ENCODE measurements at regions not wholly inside any gene's neighbourhood (a gene's known extent, or its start where the extent isn't known, plus 50 kb on each side); places are given as distances from the start of the nearest gene placed in this dataset.
"Not testable (repeated sequence)": the region's sequence is repeated elsewhere in the genome, so short reads cannot be mapped to it uniquely, and the experiment has no call there.

DNA sequence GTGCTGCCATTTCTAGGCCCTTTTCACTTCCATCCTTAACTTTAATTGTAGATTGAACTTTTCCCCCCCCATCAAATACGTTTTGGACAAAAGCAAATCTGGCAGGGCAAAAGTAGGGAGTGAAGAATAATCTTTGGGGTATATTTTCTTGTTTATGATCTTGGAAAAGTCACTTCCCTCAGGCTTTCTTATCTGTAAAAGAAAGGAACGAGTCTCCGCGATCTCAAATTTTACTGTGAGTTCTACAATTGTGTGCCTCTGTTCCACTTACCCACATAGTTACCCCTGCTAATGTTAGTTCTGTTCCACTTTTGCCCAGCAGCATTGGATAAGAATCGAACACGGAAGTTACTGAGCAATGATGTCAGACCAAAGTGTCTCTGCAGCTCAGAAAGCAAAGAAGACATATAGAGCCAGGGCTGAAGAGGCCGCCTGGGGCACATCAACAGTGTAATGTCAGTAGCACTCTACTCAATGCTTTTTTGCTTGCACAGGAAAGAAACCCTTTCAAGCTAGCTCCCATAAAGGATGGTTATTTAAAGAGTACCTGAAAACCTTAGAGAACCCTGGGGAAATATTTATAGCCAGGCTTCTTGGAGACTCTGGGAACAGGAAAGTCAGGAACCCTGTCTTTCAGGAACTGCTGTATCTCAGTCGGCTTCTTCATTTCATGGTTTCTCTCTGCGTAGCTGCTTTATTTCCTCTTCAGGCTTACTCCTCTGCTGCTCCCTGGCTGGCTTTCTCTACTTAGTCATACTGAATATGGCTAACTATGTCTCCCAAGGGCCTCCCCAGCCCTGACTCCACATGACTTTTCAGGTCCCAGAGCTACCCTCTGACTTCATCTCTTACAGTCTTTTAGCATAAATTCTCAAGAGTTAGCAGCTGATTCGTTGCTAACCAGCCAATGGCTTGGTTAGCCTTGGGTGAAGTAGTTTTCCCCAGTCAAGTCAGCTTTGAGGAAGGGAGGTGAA is 123.7 kb upstream of the FAM3C start:
- DNase-seq, result no peak

DNA sequence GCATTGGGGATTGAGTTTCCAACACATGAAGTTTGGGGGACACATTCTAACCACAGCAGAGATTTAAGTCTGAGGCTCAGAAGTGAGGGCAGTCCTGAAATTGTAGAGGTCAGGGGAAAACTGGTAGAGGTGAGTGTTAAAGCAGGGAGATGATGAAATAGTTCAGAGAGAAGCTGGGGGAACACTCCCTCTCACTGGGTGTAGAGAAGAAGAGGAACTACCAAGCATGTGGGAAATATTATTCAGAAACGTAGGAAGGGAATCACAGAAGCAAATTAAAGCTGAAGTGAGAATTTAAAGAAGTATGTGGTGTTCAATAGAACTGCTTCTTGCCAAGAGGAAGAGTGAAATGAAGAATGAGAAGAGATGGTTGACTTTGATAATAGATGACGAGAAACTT is 121.5 kb upstream of the FAM3C start:
- DNase-seq, result no peak

DNA sequence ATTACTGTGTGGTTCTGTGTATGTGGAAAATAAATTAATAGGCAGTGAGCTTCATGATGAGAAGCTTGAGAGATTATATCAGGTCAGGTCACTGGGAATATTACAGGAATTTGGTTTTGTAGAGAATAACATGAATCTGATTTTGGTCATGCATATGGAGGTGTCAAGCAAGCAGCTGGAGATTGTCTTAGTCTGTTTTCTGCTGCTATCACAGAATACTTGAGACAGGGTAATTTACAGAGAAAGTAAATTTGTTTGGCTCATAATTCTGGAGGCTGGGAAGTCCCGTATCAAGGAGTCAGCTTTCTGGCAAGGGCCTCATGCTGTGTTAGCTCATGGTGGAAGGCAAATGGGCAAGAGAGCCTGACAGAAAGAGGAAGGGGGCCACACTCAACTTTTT is 120.7 kb upstream of the FAM3C start:
- no peak for DNase-seq

DNA sequence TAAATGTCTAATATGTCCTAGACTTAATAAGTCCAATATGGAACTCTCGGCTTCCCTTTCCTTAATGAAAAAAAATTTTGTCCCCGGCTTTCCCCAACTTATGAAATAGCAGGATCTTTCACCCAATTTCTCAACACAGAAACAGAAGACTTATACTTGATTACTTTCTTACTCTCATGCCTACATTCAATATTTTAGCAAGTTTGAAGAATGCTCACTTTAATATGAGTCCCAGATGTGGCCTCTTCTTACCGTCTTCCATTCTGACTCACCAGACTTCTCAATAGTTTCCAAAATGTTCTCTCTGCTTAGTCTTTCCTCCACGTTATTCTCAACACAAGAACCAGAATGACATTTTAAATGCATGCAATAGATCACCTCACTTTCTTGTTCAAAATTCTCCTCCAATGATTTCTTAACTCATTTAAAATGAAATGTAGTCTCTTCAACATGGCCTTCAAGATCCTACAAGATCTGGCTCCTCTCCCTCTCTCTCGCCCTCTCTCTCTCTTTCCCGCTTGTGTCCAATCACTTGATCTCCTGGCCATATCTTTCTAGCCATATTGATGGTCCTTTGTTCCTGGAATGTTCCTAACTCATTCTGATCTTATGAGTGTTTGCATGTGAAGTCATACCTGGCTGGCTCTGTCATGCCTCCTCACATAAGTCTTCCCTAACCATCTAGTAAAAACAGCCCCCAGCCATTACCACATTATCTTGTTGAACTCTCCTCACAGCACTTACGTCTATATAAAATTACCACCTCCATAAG is 119.7 kb upstream of the FAM3C start:
- DNase-seq, result no peak

DNA sequence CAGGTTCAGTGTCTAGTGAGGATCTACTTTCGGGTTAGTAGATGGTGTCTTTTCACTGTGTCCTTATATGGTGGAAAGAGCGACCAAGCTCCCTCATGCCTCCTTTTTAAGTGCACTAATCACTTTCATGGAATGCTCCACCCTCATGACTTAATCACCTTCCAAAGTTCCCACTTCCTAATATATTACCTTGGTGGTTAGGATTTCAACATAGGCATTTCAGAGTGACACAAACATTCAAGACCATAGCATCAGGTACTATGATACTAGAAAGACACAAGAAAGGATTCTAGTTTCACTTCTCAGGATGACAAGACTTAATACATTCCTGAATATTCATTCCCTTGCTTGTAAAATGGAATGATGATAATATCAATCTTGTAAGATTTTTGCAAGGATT is 119.1 kb upstream of the FAM3C start:
- DNase-seq, result no peak

DNA sequence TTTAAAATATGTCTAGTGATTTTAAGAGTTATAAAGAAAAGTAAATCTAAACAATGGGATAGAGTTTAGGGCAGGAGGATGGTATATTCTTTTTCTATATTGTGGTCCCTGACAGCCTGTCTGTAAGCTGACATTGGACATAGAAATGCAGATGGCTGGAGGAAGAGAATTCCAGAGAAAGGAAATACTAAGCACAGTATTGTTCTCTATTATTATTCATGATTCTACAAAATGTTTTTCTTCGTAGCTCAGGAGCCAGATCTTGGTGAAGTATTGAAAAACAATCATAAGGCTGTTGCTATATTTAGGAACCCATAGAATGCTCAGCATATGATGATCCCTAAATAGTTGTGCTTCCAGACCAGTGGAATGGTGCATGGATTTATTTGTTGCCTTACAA is 117.0 kb upstream of the FAM3C start:
- no peak for DNase-seq

DNA sequence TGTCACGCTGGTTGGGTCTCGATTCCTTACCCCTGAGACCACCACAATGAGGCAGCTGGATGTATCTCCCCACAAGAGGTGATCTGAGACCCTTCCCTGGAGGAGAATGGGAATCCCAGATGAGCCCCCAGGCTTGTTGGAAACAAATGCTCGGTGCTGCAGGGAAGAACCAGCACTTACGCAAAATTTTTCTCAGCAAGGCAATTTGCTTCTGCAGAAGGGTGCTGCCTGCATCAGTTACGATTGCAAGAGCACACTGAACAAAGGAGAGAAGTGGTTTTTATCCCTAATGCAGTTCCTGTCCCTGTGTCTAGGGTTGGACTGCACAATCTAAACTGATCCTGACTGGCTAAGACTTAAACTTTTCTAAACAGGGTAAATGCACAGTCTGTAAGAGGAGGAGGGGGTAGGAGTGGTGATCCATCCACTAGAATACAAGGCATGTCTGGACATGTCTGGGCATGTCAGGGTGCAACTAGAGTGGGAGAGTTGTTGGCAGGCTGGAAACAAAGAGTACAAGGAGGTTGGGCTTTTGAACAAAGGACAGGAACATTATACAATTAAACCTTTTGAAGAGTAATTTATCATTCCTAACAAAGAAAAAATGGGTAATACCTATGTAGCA is 114.9 kb upstream of the FAM3C start:
- DNase-seq, result no peak

DNA sequence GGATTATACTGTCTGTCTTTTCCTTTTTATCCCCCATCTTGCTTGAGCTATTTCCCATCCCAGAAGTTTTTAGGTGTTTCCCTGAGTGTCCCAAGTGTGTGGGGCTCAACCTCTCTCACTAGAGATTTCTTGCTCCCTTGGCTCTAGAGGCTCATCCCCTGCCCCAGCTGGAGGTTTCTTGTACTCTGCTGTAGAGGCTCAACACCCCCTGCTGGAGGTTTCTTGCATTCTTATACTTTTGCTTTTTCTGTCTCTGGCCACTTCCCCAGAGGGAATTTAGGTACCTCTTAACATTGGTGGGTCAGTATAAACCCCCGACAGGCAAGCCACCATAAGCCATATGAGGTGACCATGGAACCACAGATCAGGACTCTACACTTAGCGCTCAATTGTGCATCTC is 114.2 kb upstream of the FAM3C start:
- no peak for DNase-seq

DNA sequence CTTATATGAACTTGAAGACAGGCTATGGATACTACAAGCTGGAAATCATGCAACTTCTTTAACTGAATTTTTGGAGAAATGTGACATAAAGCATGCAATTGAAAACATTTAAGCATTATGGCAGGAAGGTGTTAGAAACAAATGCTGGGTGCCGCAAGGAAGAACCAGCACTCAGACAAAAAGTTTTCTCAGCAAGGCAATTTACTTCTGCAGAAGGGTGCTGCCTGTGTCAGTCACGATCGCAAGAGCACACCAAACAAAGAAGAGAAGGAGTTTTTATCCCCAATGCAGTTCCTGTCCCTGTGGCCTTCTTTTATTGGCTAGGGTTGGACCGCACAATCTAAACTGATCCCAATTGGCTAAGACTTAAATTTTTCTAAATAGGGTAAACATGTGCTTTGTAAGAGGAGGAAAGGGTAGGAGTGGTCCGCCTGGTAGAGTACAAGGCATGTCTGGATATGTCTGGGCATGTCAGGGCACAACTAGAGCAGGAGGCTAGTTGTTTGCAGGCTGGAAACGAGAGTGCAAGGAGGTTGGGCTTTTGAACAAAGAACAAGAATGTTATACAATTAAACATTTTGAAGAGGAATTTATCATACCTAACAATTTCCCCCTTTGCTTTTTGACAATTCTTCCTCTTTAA is 109.6 kb upstream of the FAM3C start:
- DNase-seq, result no peak

DNA sequence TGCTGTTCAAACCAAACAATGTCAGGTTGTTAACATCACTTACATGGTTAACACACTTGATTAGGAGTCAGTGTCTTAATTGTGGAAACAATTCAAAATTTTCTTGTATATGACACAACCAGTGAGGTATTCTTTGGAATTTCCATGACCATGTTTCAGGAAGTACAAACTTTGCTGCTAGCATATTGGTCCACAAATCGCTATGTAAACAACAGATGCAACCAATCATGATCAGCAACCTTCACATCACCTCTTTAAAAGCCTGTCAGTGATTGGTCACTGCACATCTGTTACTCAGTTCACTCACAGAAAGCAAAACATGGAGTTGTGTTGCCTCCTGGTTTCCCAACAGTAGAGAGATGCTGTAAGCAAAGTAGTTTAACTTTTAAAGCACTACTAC is 108.9 kb upstream of the FAM3C start:
- DNase-seq, result no peak

DNA sequence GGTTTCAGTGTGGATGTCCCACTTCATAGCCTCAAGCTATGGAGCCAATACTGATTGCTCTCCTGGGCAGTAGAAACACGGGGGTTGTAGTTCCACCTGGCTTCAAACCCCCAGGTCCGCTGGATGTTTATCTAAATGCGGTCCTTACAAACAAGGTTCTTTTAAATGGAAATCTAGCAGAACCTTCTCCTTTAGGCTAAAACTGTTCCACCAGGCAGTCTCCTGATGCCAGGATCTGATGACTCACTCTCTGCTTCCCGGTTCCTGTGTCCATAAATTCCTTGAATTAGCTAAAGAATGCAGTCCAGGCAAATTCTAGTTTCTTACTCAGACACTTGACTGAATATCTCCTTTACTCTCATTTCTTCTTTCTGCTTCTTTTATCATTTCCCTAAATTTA is 108.4 kb upstream of the FAM3C start:
- DNase-seq, result no peak

DNA sequence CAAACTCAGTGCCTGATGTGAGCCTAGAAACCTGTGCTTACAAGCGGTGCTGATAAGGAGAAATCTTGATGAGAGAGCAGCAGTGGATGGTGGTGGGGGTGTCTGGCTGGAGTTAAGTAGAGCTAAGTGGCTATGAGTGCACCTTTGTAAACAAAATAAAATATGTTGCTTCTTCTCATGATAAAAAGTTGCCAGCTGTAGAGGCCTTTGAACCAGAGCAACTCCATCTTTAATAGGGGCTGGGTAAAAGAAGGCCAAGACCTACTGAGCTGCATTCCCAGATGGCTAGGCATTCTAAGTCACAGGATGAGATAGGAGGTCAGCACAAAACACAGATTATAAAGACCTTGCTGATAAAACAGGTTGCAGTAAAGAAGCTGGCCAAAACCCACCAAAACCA is 107.6 kb upstream of the FAM3C start:
- DNase-seq, result no peak

DNA sequence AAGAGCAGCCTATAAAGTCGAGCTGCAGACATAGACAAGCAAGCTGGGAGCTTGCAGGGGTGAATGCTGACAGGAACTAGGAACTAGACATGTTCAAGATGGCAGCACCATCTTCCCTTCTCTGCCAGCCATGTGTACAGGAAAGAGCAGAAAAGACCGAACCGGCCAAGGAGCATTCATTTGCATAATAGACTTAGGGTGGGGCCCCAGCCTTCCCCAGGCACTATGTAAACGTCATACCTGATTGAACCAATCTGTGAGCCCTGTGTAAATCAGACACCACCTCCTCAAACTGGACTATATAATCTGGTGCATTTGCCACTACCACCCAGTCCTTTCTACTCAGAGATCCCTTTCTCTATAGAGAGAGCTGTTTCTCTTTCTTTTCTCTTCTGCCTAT is 106.9 kb upstream of the FAM3C start:
- DNase-seq, result no peak

DNA sequence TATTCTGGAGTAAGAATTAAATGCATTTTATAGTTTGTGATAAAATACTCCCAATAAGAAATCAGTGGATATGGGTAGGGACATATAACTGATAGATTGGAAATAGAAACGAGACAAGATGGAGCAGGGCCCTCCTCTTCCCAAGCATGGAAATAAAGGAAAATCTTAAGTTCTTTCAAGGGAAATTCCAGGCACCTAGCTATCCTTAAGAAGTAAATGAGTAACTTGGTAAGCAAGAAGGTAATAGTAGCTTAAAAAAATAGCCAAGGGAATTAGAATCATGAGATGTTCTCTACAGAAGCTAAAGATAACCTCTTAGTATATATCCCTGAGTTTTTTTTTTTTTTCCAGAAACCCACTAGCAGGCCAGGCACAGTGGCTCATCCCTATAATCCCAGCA is 105.5 kb upstream of the FAM3C start:
- no peak for DNase-seq

DNA sequence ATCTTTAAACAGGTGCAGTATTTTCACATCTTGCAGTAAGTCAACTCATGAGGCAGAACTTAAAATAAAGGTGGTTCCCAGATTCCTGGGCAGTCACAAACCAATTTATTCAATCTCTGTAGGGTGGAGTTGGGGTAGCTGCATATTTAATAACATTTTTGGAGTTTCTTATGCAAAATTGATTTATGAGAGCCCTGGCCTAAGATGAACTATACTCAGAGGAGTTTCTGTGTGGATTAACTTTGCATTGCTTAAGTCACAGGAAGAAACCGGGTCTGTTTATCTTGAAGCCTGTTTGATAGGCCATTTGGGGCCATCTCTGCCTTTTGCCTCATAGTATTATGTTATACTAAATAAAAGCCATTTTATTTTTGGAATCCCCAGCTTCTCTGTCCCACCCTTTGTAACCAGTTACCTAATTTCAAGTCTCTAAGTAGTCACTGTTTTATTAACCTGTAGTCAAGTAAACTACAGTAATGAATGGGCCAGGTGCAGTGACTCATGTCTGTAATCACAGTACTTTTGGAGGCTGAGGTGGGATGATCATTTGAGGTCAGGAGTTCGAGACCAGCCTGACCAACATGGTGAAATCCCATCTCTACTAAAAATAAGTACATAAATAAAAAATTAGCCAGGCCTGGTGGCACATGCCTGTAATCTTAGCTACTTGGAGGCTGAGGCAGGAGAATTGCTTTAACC is 104.4 kb upstream of the FAM3C start:
- DNase-seq, result no peak

DNA sequence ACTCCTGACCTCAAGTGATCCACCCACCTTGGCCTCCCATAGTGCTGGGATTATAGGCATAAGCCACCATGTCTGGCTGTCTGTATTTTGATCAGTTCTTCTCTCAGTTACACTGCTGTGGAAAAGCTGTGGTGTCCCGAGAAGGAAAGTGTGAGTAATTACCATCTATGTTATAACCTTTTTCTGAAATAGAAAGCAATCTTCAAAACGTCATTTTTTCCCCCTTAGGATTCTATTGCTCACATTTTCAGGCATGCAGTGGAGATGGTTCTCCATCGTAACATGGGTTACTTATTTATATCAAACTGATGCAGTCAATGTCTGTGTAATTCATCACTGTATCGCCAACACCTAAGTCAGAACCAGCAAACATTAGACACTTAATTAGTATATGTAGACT is 103.5 kb upstream of the FAM3C start:
- DNase-seq, result no peak

DNA sequence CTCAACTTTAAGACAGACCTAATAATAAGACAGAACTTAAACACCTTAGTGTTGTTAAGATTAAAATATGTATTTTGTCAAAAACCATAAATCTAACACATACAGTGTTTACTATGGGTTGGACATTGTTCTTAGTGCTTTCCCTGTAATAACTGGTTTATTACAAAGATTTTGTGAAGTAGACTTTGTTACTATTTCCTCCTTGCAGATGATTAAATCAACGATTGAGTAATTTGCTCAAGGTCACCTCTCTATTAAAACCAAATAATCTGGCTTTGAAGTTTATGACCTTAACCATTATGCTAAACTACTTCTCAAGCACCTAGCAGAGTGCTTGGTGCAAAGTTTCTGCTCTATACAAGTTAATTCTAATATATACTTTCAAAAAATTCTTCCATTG is 102.7 kb upstream of the FAM3C start:
- DNase-seq, result no peak

DNA sequence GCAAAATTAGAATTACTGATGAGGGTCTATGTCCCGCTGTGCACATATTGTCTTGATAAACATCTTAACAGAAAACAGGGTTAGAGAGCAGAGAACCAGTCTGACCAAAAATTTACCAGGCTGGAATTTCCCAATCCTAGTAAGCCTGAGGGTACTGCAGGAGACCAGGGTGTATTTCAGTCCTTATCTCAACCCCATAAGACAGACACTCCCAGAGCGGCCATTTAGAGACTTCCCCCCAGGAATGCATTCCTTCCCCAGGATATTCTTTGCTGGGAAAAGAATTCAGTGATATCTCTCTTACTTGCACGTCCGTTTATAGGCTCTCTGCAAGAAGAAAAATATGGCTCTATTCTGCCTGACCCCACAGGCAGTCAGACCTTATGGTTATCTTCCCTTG is 101.4 kb upstream of the FAM3C start:
- not testable (repeated sequence) for DNase-seq

DNA sequence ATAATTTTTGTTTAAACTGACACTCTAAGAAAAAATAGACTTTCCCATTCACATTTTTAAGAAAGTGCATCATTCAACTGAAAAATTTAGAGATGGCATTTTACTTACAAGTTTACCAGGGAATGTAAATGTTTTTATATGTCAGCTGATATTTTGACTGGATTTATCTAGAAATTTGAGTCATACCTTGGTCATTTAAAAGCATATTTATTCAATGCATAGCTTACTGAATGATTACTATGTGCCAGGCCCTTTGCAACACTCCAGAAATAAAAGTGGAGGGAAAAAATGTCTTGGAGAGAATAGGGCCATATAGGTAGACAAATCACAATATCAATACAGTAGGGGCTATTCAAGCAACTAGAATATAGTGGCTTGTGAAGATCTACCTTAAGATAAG is 98.4 kb upstream of the FAM3C start:
- DNase-seq, result no peak

DNA sequence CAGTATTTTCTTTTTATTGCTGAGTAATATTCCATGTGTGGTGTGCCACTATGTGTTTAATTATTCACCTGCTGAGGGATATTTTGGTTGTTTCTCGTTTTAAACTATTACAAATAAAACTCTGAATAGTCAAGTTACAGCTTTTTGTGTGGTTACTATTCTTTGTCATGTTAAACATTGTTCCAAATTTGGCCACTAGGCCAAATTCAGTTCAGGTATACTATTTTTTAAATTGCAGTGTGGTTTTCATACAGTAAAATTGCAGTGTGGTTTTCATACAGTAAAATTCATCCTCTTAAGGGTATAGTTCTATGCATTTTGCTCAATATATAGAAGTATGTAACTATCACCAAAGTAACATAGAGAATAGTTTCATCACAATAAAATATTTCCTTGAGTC is 97.4 kb upstream of the FAM3C start:
- DNase-seq, result no peak

DNA sequence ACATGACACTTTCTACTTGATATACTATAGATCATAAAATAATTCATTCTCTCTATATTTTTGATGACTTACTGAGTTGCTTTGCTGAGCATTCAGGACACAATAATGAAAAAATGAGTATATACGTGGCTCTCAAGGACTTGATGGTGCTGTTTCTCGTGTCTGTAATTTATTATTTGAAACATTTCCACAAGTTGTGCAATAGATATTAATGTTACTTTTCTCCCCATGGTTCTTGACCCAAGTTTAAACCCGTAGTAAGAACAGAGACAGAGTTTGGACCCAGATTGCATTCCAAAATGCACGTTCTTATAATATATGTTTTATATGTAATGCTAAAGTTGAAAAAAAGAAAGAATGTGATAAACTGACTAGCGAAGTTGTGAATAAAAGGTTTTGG is 94.2 kb upstream of the FAM3C start:
- no peak for DNase-seq

DNA sequence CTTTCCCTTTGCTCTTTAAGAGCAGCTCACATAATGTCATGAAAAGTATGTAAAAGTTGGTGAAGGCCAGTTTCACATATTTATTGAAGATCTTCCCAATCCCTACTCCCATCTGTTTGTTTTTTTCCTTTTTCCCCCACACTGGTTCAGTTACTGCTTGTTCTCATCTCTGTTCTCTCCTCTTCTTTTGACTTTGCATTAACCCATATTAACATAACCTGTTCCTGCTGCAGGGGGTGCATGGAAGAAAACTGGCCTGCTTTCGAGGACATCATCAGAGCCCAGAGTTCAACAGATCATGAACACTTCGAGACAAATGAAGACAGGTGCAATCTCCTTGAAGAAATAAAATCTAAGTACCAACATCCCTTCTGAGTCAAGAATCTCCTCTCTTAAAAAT is 93.3 kb upstream of the FAM3C start:
- DNase-seq, result no peak
